ENCODE measurements at regions not wholly inside any gene's neighbourhood (a gene's known extent, or its start where the extent isn't known, plus 50 kb on each side); places are given as distances from the start of the nearest gene placed in this dataset.

DNA sequence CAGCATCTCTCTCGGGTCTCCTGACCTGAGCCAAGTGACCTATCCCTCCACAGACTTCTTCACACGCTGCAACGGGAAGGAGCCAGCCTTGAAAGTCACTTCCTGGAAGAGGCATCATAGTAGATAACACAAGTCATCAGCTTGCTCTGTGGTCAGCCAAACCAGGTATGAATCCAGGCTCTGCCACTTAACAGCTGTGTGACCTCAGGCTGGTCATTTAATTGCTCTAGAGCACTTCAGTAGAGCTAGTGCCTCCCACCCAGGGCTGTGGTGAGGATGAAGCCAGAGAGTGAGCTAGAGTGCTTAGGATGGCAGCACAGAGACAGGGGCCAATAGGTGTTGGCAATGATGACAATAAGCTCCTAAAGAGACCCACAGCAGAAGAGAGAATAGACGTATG, 247.7 kb upstream of the ZMIZ1 start:
- no peak overlapping the region for H3K4me3 ChIP-seq
- no peak for DNase-seq (ENCODE audit: low spot score)
- no peaks in the 10 kb centered on the region for H3K36me3 ChIP-seq
- H3K27me3 ChIP-seq (replicated peaks; ENCODE audit: insufficient read depth): no peaks in the 10 kb centered on the region
- H3K27ac ChIP-seq: no peak overlapping the region
- TF ChIP-seq, protein P1, sequence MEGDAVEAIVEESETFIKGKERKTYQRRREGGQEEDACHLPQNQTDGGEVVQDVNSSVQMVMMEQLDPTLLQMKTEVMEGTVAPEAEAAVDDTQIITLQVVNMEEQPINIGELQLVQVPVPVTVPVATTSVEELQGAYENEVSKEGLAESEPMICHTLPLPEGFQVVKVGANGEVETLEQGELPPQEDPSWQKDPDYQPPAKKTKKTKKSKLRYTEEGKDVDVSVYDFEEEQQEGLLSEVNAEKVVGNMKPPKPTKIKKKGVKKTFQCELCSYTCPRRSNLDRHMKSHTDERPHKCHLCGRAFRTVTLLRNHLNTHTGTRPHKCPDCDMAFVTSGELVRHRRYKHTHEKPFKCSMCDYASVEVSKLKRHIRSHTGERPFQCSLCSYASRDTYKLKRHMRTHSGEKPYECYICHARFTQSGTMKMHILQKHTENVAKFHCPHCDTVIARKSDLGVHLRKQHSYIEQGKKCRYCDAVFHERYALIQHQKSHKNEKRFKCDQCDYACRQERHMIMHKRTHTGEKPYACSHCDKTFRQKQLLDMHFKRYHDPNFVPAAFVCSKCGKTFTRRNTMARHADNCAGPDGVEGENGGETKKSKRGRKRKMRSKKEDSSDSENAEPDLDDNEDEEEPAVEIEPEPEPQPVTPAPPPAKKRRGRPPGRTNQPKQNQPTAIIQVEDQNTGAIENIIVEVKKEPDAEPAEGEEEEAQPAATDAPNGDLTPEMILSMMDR (IDR thresholded peaks at IDR 0.05): no peak
- H3K4me1 ChIP-seq (ENCODE audit: control insufficient read depth in 1 of 2, low read depth in 2 of 2): no peaks in the 10 kb centered on the region
- no peak for ATAC-seq (ENCODE audit: insufficient number of reproducible peaks, low FRiP score, low read depth)
- H3K9me3 ChIP-seq: no peaks in the 10 kb centered on the region

DNA sequence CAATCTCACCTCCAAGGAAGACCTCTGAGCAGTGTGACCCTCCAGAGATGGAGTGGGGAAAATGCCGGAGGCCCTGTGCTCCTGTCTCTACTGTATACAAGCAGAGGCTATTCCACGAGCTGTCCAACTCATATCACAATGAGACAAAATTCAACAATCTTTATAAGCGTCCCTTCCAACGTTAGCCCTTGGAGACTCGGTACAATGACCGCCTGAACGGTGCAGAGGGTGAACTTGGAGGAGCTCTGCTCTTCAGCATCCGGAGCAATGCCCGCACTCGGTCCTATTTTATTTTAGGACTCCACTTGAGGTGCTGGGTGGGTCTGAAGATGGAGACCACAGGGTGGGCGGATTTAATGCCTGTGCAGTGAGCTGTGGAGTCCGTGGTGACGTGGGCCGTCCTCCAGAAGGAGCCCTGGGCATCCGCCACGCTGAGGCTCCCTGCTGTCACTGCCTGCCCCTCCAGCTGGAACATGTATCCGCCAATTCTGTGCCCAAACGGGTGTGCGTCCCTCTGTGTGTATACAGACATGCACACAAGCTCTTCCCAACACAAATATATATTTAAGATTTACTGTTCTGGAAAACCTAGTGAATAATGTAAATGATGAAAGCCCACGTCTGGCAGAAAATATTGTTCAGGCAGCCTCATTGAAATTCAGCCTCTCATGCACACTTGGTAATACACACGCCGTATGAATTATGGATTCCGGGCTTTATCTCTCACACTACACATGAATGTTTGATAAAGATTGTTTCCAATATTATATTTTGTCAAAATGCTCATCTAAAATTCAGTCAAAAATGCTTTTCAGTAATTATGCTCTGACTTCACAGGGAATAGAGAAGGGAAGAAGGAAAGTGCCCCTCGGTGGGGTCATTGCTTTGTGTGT, 239.9 kb upstream of the ZMIZ1 start:
- DNase-seq (ENCODE audit: low spot score) (no peak), ATAC-seq (ENCODE audit: insufficient number of reproducible peaks, low FRiP score, low read depth) (no peak)
- peaks cover 4% of the 10 kb centered on the region for H3K9me3 ChIP-seq
- no peaks in the 10 kb centered on the region for H3K36me3 ChIP-seq
- peaks cover 0 to 8% of the 10 kb centered on the region in 2 donors for H3K4me1 ChIP-seq (ENCODE audit: control insufficient read depth in 1 of 2, low read depth in 2 of 2)
- H3K27ac ChIP-seq: no peak overlapping the region
- TF ChIP-seq, protein P1 (IDR thresholded peaks at IDR 0.05): no peak
- H3K4me3 ChIP-seq: no peak overlapping the region
- H3K27me3 ChIP-seq (replicated peaks; ENCODE audit: insufficient read depth): no peaks in the 10 kb centered on the region

DNA sequence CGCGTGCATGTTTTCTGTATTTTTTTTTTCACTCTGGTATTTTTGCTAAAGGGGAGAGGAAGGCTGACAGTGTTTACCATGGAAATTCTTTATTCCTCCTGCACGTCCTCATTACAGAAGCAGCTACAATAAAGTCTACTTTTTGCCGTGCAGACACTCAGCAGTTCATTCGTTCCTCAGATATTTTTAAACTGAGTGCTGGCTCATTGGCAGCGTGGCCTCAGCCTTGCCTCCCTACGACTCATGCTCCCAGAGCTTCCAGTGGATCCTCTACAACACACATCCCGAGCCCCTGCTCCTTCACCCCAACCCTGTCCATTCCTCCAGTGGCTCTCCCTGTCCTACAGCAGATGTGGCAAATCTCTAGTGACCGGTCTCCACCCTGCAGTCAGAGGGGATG, 239.2 kb upstream of the ZMIZ1 start:
- peaks cover 4% of the 10 kb centered on the region for H3K9me3 ChIP-seq
- ATAC-seq (ENCODE audit: insufficient number of reproducible peaks, low FRiP score, low read depth) (no peak), DNase-seq (ENCODE audit: low spot score) (no peak)
- TF ChIP-seq, protein P1 (IDR thresholded peaks at IDR 0.05): no peak
- no peaks in the 10 kb centered on the region for H3K27me3 ChIP-seq (replicated peaks; ENCODE audit: insufficient read depth)
- H3K4me1 ChIP-seq (ENCODE audit: control insufficient read depth in 1 of 2, low read depth in 2 of 2): peaks cover 0 to 8% of the 10 kb centered on the region in 2 donors
- H3K27ac ChIP-seq: no peak overlapping the region
- H3K36me3 ChIP-seq: no peaks in the 10 kb centered on the region
- H3K4me3 ChIP-seq: no peak overlapping the region

DNA sequence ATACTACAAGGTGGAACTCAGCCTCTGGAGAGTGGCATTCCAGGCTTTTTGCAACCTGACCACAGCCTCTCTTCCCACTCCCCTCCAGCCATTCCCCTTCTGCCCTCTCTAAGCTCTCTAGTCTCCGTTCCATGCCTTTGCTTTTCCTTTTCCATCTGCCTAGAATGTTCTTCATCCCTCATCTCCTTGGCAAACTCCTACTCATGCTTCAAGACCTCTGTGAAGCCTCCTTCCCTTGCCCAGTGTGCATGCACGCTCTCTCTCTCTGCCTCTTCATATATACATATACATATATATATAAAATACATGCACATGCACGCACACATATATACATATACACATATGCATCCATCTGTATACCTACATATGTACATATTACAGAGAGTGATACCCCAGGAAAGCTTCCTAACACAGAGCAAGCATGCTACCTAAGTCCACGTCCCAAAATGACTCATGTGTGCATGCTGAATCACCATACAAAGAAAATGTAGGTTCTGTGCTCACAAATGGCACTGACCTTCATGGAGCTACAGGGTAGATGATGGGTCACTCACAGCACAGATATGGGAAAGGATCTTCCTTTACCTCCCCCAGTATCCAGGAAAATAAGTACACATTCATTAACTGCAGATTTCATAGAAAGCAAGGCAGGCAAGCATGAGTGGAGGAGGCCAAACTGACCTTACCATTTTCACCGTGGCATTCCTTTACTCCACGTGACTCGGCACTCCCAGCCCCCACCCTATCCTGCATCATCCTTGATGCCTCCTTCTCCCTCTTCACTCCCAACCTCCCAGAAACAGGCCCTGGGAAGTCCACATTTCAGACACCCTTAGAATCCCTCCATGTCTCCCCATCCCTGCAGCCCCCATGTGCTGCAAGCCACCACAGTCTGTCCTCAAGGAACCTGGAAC, 238.4 kb upstream of the ZMIZ1 start:
- peaks cover 4% of the 10 kb centered on the region for H3K9me3 ChIP-seq
- H3K36me3 ChIP-seq: no peaks in the 10 kb centered on the region
- H3K4me1 ChIP-seq (ENCODE audit: control insufficient read depth in 1 of 2, low read depth in 2 of 2): peaks cover 0 to 8% of the 10 kb centered on the region in 2 donors
- TF ChIP-seq, protein P1 (IDR thresholded peaks at IDR 0.05): no peak
- ATAC-seq (ENCODE audit: insufficient number of reproducible peaks, low FRiP score, low read depth) (no peak), DNase-seq (ENCODE audit: low spot score) (no peak)
- no peak overlapping the region for H3K4me3 ChIP-seq
- H3K27me3 ChIP-seq (replicated peaks; ENCODE audit: insufficient read depth): no peaks in the 10 kb centered on the region
- no peak overlapping the region for H3K27ac ChIP-seq

DNA sequence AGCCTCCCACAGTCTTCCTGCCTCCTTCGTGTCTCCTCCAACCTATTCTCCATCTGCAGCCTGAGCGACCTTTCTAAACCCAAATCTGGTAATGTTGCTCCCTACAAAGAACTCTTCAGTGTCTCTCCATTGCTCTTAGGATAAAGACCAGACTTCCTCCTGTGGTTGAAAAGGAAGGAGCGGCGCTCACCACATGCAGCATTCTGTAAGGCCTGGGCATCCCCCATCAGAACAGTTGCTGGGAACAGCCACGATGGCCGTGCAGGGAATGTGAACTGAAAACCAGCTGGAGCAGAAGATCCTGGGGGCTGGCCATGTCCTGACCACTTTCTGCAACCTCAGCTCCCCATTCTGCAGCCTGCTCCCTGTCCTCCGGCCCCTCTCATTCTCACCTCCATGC, 237.8 kb upstream of the ZMIZ1 start:
- Histone ChIP-seq H3K4me3 (no peak overlapping the region), H3K4me1 (ENCODE audit: control insufficient read depth in 1 of 2, low read depth in 2 of 2) (peaks cover 0 to 8% of the 10 kb centered on the region in 2 donors), H3K9me3 (peaks cover 4% of the 10 kb centered on the region), H3K36me3 (no peaks in the 10 kb centered on the region), H3K27ac (no peak overlapping the region), H3K27me3 (replicated peaks; ENCODE audit: insufficient read depth) (no peaks in the 10 kb centered on the region)
- TF ChIP-seq, protein P1 (IDR thresholded peaks at IDR 0.05): no peak
- ATAC-seq (ENCODE audit: insufficient number of reproducible peaks, low FRiP score, low read depth): no peak
- DNase-seq (ENCODE audit: low spot score): no peak

All from thoracic aorta (tissue), 2 donors.